ENCODE measurements at regions not wholly inside any gene's neighbourhood (a gene's known extent, or its start where the extent isn't known, plus 50 kb on each side); places are given as distances from the start of the nearest gene placed in this dataset.
"Not testable (repeated sequence)": the region's sequence is repeated elsewhere in the genome, so short reads cannot be mapped to it uniquely, and the experiment has no call there.

GRCh38 chr12:87520968-87521367, 508.2 kb downstream of the C12orf50 start:
- DNase-seq, result no peak

- DNase-seq, result no peak
Measured at GRCh38 chr12:87518481-87518880, 510.7 kb downstream of the C12orf50 start.

- no peak for DNase-seq
Measured at GRCh38 chr12:87518036-87518435, 511.2 kb downstream of the C12orf50 start.

- DNase-seq, result no peak
Measured at GRCh38 chr12:87513536-87514280, 515.5 kb downstream of the C12orf50 start.

GRCh38 chr12:87511371-87511770, 517.8 kb downstream of the C12orf50 start:
- no peak for DNase-seq

- DNase-seq, result no peak
Measured at GRCh38 chr12:87509237-87509820, 519.9 kb downstream of the C12orf50 start.

- DNase-seq, result no peak
Measured at GRCh38 chr12:87491598-87491997, 537.6 kb downstream of the C12orf50 start.

- no peak for DNase-seq
Measured at GRCh38 chr12:87491089-87491488, 538.1 kb downstream of the C12orf50 start.

GRCh38 chr12:87469295-87469694, 559.9 kb downstream of the C12orf50 start:
- no peak for DNase-seq

GRCh38 chr12:87467936-87468335, 561.3 kb downstream of the C12orf50 start:
- DNase-seq, result no peak

GRCh38 chr12:87464565-87464964, 564.6 kb downstream of the C12orf50 start:
- DNase-seq, result no peak

GRCh38 chr12:87444039-87444438, 585.2 kb downstream of the C12orf50 start:
- DNase-seq, result no peak

GRCh38 chr12:87441511-87441910, 587.7 kb downstream of the C12orf50 start:
- DNase-seq, result no peak

- DNase-seq, result no peak
Measured at GRCh38 chr12:87439990-87440827, 589.0 kb downstream of the C12orf50 start.

GRCh38 chr12:87430444-87430843, 598.8 kb downstream of the C12orf50 start:
- DNase-seq, result no peak

GRCh38 chr12:87428701-87429277, 600.4 kb downstream of the C12orf50 start:
- DNase-seq, result no peak

- DNase-seq, result no peak
Measured at GRCh38 chr12:87427770-87428169, 601.4 kb downstream of the C12orf50 start.

- DNase-seq, result no peak
Measured at GRCh38 chr12:87425942-87426554, 603.2 kb downstream of the C12orf50 start.

GRCh38 chr12:87421233-87421632, 608.0 kb downstream of the C12orf50 start:
- not testable (repeated sequence) for DNase-seq

GRCh38 chr12:87413784-87414183, 615.4 kb downstream of the C12orf50 start:
- no peak for DNase-seq

GRCh38 chr12:87406926-87407325, 622.3 kb downstream of the C12orf50 start:
- DNase-seq, result no peak

GRCh38 chr12:87405918-87406317, 623.3 kb downstream of the C12orf50 start:
- no peak for DNase-seq

- DNase-seq, result not testable (repeated sequence)
Measured at GRCh38 chr12:87394168-87394567, 635.0 kb downstream of the C12orf50 start.

All from right forelimb (tissue), 1 donor.